Lower leg skin (tissue), 4 donors: ENCODE measurements at regions not wholly inside any gene's neighbourhood (a gene's known extent, or its start where the extent isn't known, plus 50 kb on each side); places are given as distances from the start of the nearest gene placed in this dataset.

Experiments
- DNase-seq, 2 donors: peaks; one replicate each; pipeline ENCODE4 v3.0.0-alpha.2; 2019; ENCODE audit warnings: low spot score in 2 of 2
- H3K4me3 ChIP-seq: fragments of 200-600 bp; sonication (generic); 2 replicates; pipeline ENCODE4 v1.5.1; 2017; ENCODE audit warnings: mild to moderate bottlenecking, low read depth; ENCODE audit not compliant: poor library complexity, severe bottlenecking
- CTCF ChIP-seq, 3 donors: fragments of 450-650 bp; IDR thresholded peaks; one replicate each; pipeline ENCODE4 v1.5.1; 2016; ENCODE audit warnings: antibody characterized with exemption in 3 of 3, mild to moderate bottlenecking in 3 of 3, moderate library complexity in 2 of 3
- POLR2A ChIP-seq, 2 donors: fragments of 450-650 bp; IDR thresholded peaks; one replicate each; pipeline ENCODE4 v1.6.1; 2016 to 2017; ENCODE audit warnings: antibody characterized with exemption in 2 of 2, mild to moderate bottlenecking in 1 of 2, moderate library complexity in 1 of 2
- WGBS, 2 donors: methylation state at CpG; one replicate each; pipeline ENCODE4 v1.1.5; 2018; 5-methylcytosine and 5-hydroxymethylcytosine counted together
- intact Hi-C: fragments of 100-400 bp; cut with DNase I; formaldehyde crosslinking; loops from one replicate; pipeline ENCODE4 v1.15.0; 2023; ENCODE audit warnings: low total_unique reads

GRCh38 chr3:94462931-94463330, 400.1 kb downstream of the NSUN3 start:
- no peak for TF ChIP-seq POLR2A (IDR thresholded peaks at IDR 0.05)
- TF ChIP-seq CTCF (IDR thresholded peaks at IDR 0.05), result no peak
- H3K4me3 ChIP-seq, result no peak overlapping the region
- WGBS, 2 donors, result 35 to 50% methylated on average over 2 of the region's 2 CpGs
- intact Hi-C loops, result no loop called here
- no peak for DNase-seq

- no peak for TF ChIP-seq CTCF (IDR thresholded peaks at IDR 0.05)
- no peak for TF ChIP-seq POLR2A (IDR thresholded peaks at IDR 0.05)
- intact Hi-C loops, result no loop called here
- no peak overlapping the region for H3K4me3 ChIP-seq
- no peak for DNase-seq
Observed at GRCh38 chr3:94472511-94472910, 409.6 kb downstream of the NSUN3 start.

- no peak for DNase-seq
- 51 to 52% methylated on average over 3 of the region's 3 CpGs for WGBS, 2 donors
- no peak overlapping the region for H3K4me3 ChIP-seq
- intact Hi-C loops, result no loop called here
- TF ChIP-seq POLR2A (IDR thresholded peaks at IDR 0.05) (no peak), CTCF (IDR thresholded peaks at IDR 0.05) (no peak)
Observed at GRCh38 chr3:94481226-94481898, 418.5 kb downstream of the NSUN3 start.

- intact Hi-C loops, result no loop called here
- no peak for DNase-seq
- WGBS, 2 donors, result 71 to 77% methylated on average over 3 of the region's 3 CpGs
- TF ChIP-seq CTCF (IDR thresholded peaks at IDR 0.05), result no peak
- no peak for TF ChIP-seq POLR2A (IDR thresholded peaks at IDR 0.05)
- H3K4me3 ChIP-seq, result no peak overlapping the region
Observed at GRCh38 chr3:94482686-94483085, 419.8 kb downstream of the NSUN3 start.

GRCh38 chr3:94483403-94483802, 420.5 kb downstream of the NSUN3 start:
- intact Hi-C loops, result no loop called here
- no peak for DNase-seq
- no peak overlapping the region for H3K4me3 ChIP-seq
- WGBS, 2 donors, result 60 to 64% methylated on average over 2 of the region's 2 CpGs
- no peak for TF ChIP-seq CTCF (IDR thresholded peaks at IDR 0.05)
- TF ChIP-seq POLR2A (IDR thresholded peaks at IDR 0.05), result no peak

- no peak overlapping the region for H3K4me3 ChIP-seq
- TF ChIP-seq POLR2A (IDR thresholded peaks at IDR 0.05) (no peak), CTCF (IDR thresholded peaks at IDR 0.05) (no peak)
- DNase-seq, result no peak
- intact Hi-C loops, result no loop called here
Observed at GRCh38 chr3:94494992-94495391, 432.1 kb downstream of the NSUN3 start.
